ENCODE measurements at regions not wholly inside any gene's neighbourhood (a gene's known extent, or its start where the extent isn't known, plus 50 kb on each side); places are given as distances from the start of the nearest gene placed in this dataset.

GRCh38 chr2:136358576-136358975, 240.6 kb upstream of the CXCR4 start:
- H2BK5ac ChIP-seq (ENCODE audit: low read length), result no peak overlapping the region
- no peak for DNase-seq
- no peaks in the 10 kb centered on the region for H3K79me2 ChIP-seq (ENCODE audit: control insufficient read depth, insufficient read depth, low read length)
- no peaks in the 10 kb centered on the region for H3K4me1 ChIP-seq (ENCODE audit: control insufficient read depth, low read depth, low read length)
- no peaks in the 10 kb centered on the region for H3K27me3 ChIP-seq (ENCODE audit: insufficient read depth, low read length, poor library complexity)
- no peaks in the 10 kb centered on the region for H3K79me1 ChIP-seq (ENCODE audit: low read length)
- H3K36me3 ChIP-seq (ENCODE audit: control insufficient read depth, insufficient read depth, low read length), result no peaks in the 10 kb centered on the region
- H3K4me3 ChIP-seq (ENCODE audit: low read length), result no peak overlapping the region
- no peak overlapping the region for H3K56ac ChIP-seq (ENCODE audit: low read length)
- H3K23ac ChIP-seq (ENCODE audit: low read length), result no peak overlapping the region
- no peak overlapping the region for H3K18ac ChIP-seq (ENCODE audit: low read length)
- no peak overlapping the region for H4K8ac ChIP-seq (ENCODE audit: low read depth, low read length)
- no peak overlapping the region for H4K5ac ChIP-seq (ENCODE audit: low read length)
- no peak overlapping the region for H3K27ac ChIP-seq (ENCODE audit: low read depth, low read length)
- no peak overlapping the region for H3K4me2 ChIP-seq (ENCODE audit: low read length)
- no peak overlapping the region for H2BK15ac ChIP-seq (replicated peaks; ENCODE audit: low read depth)
- H3K9ac ChIP-seq (ENCODE audit: low read length), result no peak overlapping the region
- H2AK5ac ChIP-seq (ENCODE audit: low read length), result no peak overlapping the region
- H2BK120ac ChIP-seq (ENCODE audit: low read depth, low read length), result no peak overlapping the region
- WGBS (ENCODE audit: extremely low coverage, insufficient coverage, low lambda C conversion rate), result no CpG with 5 or more reads among the region's 2 CpGs
- H3K4ac ChIP-seq (ENCODE audit: low read depth, low read length), result no peak overlapping the region

GRCh38 chr2:136357007-136357380, 239.0 kb upstream of the CXCR4 start:
- no peaks in the 10 kb centered on the region for H3K4me1 ChIP-seq (ENCODE audit: control insufficient read depth, low read depth, low read length)
- no peak overlapping the region for H2BK120ac ChIP-seq (ENCODE audit: low read depth, low read length)
- H2BK5ac ChIP-seq (ENCODE audit: low read length), result no peak overlapping the region
- H4K8ac ChIP-seq (ENCODE audit: low read depth, low read length), result no peak overlapping the region
- H3K36me3 ChIP-seq (ENCODE audit: control insufficient read depth, insufficient read depth, low read length), result no peaks in the 10 kb centered on the region
- no CpG with 5 or more reads among the region's 1 CpG for WGBS (ENCODE audit: extremely low coverage, insufficient coverage, low lambda C conversion rate)
- no peaks in the 10 kb centered on the region for H3K79me1 ChIP-seq (ENCODE audit: low read length)
- no peak overlapping the region for H2AK5ac ChIP-seq (ENCODE audit: low read length)
- H2BK15ac ChIP-seq (replicated peaks; ENCODE audit: low read depth), result no peak overlapping the region
- no peak overlapping the region for H3K23ac ChIP-seq (ENCODE audit: low read length)
- no peak overlapping the region for H3K4me2 ChIP-seq (ENCODE audit: low read length)
- no peak overlapping the region for H3K56ac ChIP-seq (ENCODE audit: low read length)
- no peak overlapping the region for H4K5ac ChIP-seq (ENCODE audit: low read length)
- no peak overlapping the region for H3K18ac ChIP-seq (ENCODE audit: low read length)
- H3K9ac ChIP-seq (ENCODE audit: low read length), result no peak overlapping the region
- no peaks in the 10 kb centered on the region for H3K27me3 ChIP-seq (ENCODE audit: insufficient read depth, low read length, poor library complexity)
- DNase-seq, result no peak
- no peak overlapping the region for H3K27ac ChIP-seq (ENCODE audit: low read depth, low read length)
- no peak overlapping the region for H3K4ac ChIP-seq (ENCODE audit: low read depth, low read length)
- no peak overlapping the region for H3K4me3 ChIP-seq (ENCODE audit: low read length)
- H3K79me2 ChIP-seq (ENCODE audit: control insufficient read depth, insufficient read depth, low read length), result no peaks in the 10 kb centered on the region

- H3K56ac ChIP-seq (ENCODE audit: low read length), result no peak overlapping the region
- no peak overlapping the region for H2BK15ac ChIP-seq (replicated peaks; ENCODE audit: low read depth)
- no peak overlapping the region for H4K8ac ChIP-seq (ENCODE audit: low read depth, low read length)
- no peaks in the 10 kb centered on the region for H3K36me3 ChIP-seq (ENCODE audit: control insufficient read depth, insufficient read depth, low read length)
- no peak overlapping the region for H3K23ac ChIP-seq (ENCODE audit: low read length)
- H3K27ac ChIP-seq (ENCODE audit: low read depth, low read length), result no peak overlapping the region
- H4K5ac ChIP-seq (ENCODE audit: low read length), result no peak overlapping the region
- no peak overlapping the region for H3K9ac ChIP-seq (ENCODE audit: low read length)
- no peak overlapping the region for H2AK5ac ChIP-seq (ENCODE audit: low read length)
- H3K18ac ChIP-seq (ENCODE audit: low read length), result no peak overlapping the region
- H3K4me3 ChIP-seq (ENCODE audit: low read length), result no peak overlapping the region
- H3K79me1 ChIP-seq (ENCODE audit: low read length), result no peaks in the 10 kb centered on the region
- H3K4me2 ChIP-seq (ENCODE audit: low read length), result no peak overlapping the region
- H3K4ac ChIP-seq (ENCODE audit: low read depth, low read length), result no peak overlapping the region
- H2BK5ac ChIP-seq (ENCODE audit: low read length), result no peak overlapping the region
- no peak for DNase-seq
- no peaks in the 10 kb centered on the region for H3K79me2 ChIP-seq (ENCODE audit: control insufficient read depth, insufficient read depth, low read length)
- WGBS (ENCODE audit: extremely low coverage, insufficient coverage, low lambda C conversion rate), result no CpG with 5 or more reads among the region's 10 CpGs
- no peaks in the 10 kb centered on the region for H3K27me3 ChIP-seq (ENCODE audit: insufficient read depth, low read length, poor library complexity)
- no peak overlapping the region for H2BK120ac ChIP-seq (ENCODE audit: low read depth, low read length)
- no peaks in the 10 kb centered on the region for H3K4me1 ChIP-seq (ENCODE audit: control insufficient read depth, low read depth, low read length)
Observed at GRCh38 chr2:136356125-136357006, 238.4 kb upstream of the CXCR4 start.

GRCh38 chr2:136351684-136352083, 233.7 kb upstream of the CXCR4 start:
- H3K79me2 ChIP-seq (ENCODE audit: control insufficient read depth, insufficient read depth, low read length), result no peaks in the 10 kb centered on the region
- H3K36me3 ChIP-seq (ENCODE audit: control insufficient read depth, insufficient read depth, low read length), result no peaks in the 10 kb centered on the region
- no peak overlapping the region for H3K23ac ChIP-seq (ENCODE audit: low read length)
- no peaks in the 10 kb centered on the region for H3K79me1 ChIP-seq (ENCODE audit: low read length)
- H3K18ac ChIP-seq (ENCODE audit: low read length), result no peak overlapping the region
- no peak overlapping the region for H2BK5ac ChIP-seq (ENCODE audit: low read length)
- no peak overlapping the region for H3K9ac ChIP-seq (ENCODE audit: low read length)
- H3K56ac ChIP-seq (ENCODE audit: low read length), result no peak overlapping the region
- no peak for DNase-seq
- H2BK120ac ChIP-seq (ENCODE audit: low read depth, low read length), result no peak overlapping the region
- H2AK5ac ChIP-seq (ENCODE audit: low read length), result no peak overlapping the region
- H2BK15ac ChIP-seq (replicated peaks; ENCODE audit: low read depth), result no peak overlapping the region
- WGBS (ENCODE audit: extremely low coverage, insufficient coverage, low lambda C conversion rate), result no CpG with 5 or more reads among the region's 4 CpGs
- H4K5ac ChIP-seq (ENCODE audit: low read length), result no peak overlapping the region
- H3K4me2 ChIP-seq (ENCODE audit: low read length), result no peak overlapping the region
- H3K4ac ChIP-seq (ENCODE audit: low read depth, low read length), result no peak overlapping the region
- no peak overlapping the region for H3K4me3 ChIP-seq (ENCODE audit: low read length)
- H3K27me3 ChIP-seq (ENCODE audit: insufficient read depth, low read length, poor library complexity), result no peaks in the 10 kb centered on the region
- no peak overlapping the region for H3K27ac ChIP-seq (ENCODE audit: low read depth, low read length)
- H3K4me1 ChIP-seq (ENCODE audit: control insufficient read depth, low read depth, low read length), result no peaks in the 10 kb centered on the region
- no peak overlapping the region for H4K8ac ChIP-seq (ENCODE audit: low read depth, low read length)

GRCh38 chr2:136347981-136348380, 230.0 kb upstream of the CXCR4 start:
- Histone ChIP-seq H3K79me2 (ENCODE audit: control insufficient read depth, insufficient read depth, low read length) (no peaks in the 10 kb centered on the region), H3K9ac (ENCODE audit: low read length) (no peak overlapping the region), H4K5ac (ENCODE audit: low read length) (no peak overlapping the region), H2BK15ac (replicated peaks; ENCODE audit: low read depth) (no peak overlapping the region), H3K4me2 (ENCODE audit: low read length) (no peak overlapping the region), H3K36me3 (ENCODE audit: control insufficient read depth, insufficient read depth, low read length) (no peaks in the 10 kb centered on the region), H4K8ac (ENCODE audit: low read depth, low read length) (no peak overlapping the region), H3K27ac (ENCODE audit: low read depth, low read length) (no peak overlapping the region), H3K4me1 (ENCODE audit: control insufficient read depth, low read depth, low read length) (no peaks in the 10 kb centered on the region), H2BK5ac (ENCODE audit: low read length) (no peak overlapping the region), H3K23ac (ENCODE audit: low read length) (no peak overlapping the region), H3K18ac (ENCODE audit: low read length) (no peak overlapping the region), H3K4me3 (ENCODE audit: low read length) (no peak overlapping the region), H3K27me3 (ENCODE audit: insufficient read depth, low read length, poor library complexity) (no peaks in the 10 kb centered on the region), H3K79me1 (ENCODE audit: low read length) (no peaks in the 10 kb centered on the region), H3K56ac (ENCODE audit: low read length) (no peak overlapping the region), H3K4ac (ENCODE audit: low read depth, low read length) (no peak overlapping the region), H2AK5ac (ENCODE audit: low read length) (no peak overlapping the region), H2BK120ac (ENCODE audit: low read depth, low read length) (no peak overlapping the region)
- no peak for DNase-seq
- no CpG with 5 or more reads among the region's 2 CpGs for WGBS (ENCODE audit: extremely low coverage, insufficient coverage, low lambda C conversion rate)

- Histone ChIP-seq H3K18ac (ENCODE audit: low read length) (no peak overlapping the region), H3K4me2 (ENCODE audit: low read length) (no peak overlapping the region), H4K5ac (ENCODE audit: low read length) (no peak overlapping the region), H2AK5ac (ENCODE audit: low read length) (no peak overlapping the region), H3K36me3 (ENCODE audit: control insufficient read depth, insufficient read depth, low read length) (no peaks in the 10 kb centered on the region), H4K8ac (ENCODE audit: low read depth, low read length) (no peak overlapping the region), H3K79me1 (ENCODE audit: low read length) (no peaks in the 10 kb centered on the region), H2BK120ac (ENCODE audit: low read depth, low read length) (no peak overlapping the region), H3K23ac (ENCODE audit: low read length) (no peak overlapping the region), H3K4ac (ENCODE audit: low read depth, low read length) (no peak overlapping the region), H3K4me3 (ENCODE audit: low read length) (no peak overlapping the region), H2BK15ac (replicated peaks; ENCODE audit: low read depth) (no peak overlapping the region), H3K27me3 (ENCODE audit: insufficient read depth, low read length, poor library complexity) (no peaks in the 10 kb centered on the region), H3K79me2 (ENCODE audit: control insufficient read depth, insufficient read depth, low read length) (no peaks in the 10 kb centered on the region), H3K9ac (ENCODE audit: low read length) (no peak overlapping the region), H2BK5ac (ENCODE audit: low read length) (no peak overlapping the region), H3K27ac (ENCODE audit: low read depth, low read length) (no peak overlapping the region), H3K56ac (ENCODE audit: low read length) (no peak overlapping the region), H3K4me1 (ENCODE audit: control insufficient read depth, low read depth, low read length) (no peaks in the 10 kb centered on the region)
- DNase-seq, result no peak
- no CpG with 5 or more reads among the region's 3 CpGs for WGBS (ENCODE audit: extremely low coverage, insufficient coverage, low lambda C conversion rate)
Observed at GRCh38 chr2:136344339-136344738, 226.4 kb upstream of the CXCR4 start.
